ENCODE measurements at regions not wholly inside any gene's neighbourhood (a gene's known extent, or its start where the extent isn't known, plus 50 kb on each side); places are given as distances from the start of the nearest gene placed in this dataset.
A peak's percentile ranks its signal among the peaks of the same experiment; 100 is the strongest.
"Not testable (repeated sequence)": the region's sequence is repeated elsewhere in the genome, so short reads cannot be mapped to it uniquely, and the experiment has no call there.

DNA sequence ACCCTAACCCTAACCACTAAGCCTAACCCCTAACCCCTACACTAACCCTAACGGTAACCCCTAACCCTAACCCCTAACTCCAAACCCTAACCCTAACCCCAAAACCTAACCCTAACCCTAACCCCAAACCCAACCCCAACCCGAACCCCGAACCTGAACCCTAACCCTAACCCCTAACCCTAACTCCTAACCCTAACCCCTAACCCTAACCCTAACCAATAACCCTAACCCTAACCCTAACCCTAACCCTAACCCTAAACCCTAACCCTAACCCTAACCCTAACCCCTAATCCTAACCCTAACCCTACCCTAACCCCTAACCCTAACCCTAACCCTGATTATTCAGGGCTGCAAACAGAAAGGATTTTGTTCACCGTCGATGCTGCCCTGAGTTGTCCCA lies 144.6 kb upstream of the DUSP22 start:
- FAIRE-seq, result not testable (repeated sequence)

DNA sequence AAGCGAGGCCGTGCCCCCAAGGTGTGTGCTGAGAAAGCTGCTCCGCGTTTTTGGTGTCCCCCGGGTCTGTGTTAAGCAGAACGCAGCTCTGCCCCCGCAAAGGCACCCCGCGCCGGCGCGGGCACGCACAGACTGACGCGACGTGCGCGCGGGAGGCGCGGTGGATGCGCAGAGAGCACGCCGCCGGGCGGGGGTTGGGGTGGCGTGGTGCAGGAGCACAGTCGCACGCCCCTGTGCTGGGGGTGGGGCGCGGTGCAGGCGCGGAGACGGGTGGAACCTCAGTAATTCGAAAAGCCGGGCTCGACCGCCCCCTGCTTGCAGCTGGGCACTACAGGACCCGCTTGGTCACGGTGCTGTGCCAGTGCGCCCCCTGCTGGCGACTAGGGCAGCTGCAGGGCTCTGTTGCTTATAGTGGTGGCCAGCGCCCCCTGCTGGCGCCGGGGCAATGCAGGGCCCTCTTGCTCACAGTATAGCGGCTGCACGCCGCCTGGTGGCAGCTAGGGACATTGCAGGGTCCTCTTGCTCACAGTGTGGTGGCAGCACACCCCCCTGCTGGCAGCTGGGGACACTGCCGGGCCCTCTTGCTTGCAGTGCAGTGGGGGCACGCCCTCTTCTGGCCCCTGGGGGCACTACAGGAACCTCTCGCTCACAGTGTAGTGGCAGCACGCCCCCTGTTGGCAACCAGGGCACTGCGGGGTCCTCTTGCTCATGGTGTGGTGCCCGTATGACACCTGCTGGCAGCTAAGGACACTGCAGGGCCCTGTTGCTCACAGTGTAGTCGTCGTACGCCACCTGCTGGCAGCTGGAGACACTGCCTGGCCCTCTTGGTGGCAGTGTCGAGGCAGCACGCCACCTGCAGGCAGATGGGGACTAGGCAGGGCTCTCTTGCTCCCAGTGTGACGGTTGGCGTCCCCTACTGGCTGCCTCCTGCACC lies 144.0 kb upstream of the DUSP22 start:
- FAIRE-seq, result not testable (repeated sequence)

DNA sequence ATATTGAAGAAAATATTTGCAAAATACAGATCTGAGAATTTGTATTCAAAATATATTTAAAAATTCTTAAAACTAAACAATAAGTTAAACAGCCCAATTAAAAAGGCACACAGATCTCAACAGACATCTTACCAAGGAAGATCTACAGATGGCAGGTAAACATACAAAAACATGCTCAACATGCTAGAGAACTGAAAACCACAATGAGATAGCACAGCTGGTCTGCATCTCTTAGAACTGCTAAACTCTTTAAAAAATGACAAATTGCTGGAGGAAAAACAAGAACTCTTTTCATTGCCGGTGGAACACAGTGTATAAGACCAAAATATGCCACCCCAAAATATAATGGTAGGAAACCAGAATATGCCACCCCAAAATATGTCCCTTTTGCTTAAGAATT lies 142.1 kb upstream of the DUSP22 start:
- FAIRE-seq, result not testable (repeated sequence)

GRCh38 chr6:152436-152835 lies 139.9 kb upstream of the DUSP22 start:
- FAIRE-seq, result not testable (repeated sequence)

DNA sequence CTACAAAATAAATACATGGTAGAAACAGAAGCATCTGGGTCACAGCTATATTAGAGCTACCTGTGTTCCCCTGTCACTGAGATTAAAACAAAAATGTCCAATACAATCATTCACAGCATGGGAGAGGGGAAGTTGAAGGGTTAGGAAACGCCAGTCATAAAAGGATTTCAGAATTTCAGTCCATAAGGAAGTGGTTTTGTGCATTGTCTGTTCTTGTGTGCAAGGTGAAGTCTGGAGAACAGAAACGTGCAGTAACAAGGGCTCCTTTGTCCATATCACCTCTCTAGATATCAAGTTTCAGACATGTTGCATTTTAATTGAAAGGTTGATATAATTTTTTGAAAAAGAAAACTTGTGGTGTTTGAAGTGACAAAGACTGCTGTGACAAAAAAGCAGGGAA lies 139.3 kb upstream of the DUSP22 start:
- FAIRE-seq, result not testable (repeated sequence)

DNA sequence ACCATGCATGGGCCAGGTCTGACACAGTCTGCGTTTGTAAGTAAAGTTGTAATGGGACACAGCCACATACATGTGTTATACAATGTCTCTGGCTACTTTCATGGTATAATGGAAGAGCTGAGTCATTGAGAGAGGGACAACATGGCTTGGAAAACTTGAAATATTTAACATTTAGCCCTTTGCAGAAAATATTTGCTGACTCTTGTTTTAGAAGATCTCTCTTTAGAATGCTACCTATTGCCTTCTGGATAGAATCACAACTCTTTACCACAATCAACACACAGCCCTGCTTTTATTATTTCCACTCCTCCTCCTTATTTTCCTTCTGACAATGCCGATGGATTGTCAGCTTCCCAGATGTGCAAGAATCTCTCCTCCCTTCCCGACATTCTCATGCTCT lies 138.4 kb upstream of the DUSP22 start:
- FAIRE-seq, result not testable (repeated sequence)

DNA sequence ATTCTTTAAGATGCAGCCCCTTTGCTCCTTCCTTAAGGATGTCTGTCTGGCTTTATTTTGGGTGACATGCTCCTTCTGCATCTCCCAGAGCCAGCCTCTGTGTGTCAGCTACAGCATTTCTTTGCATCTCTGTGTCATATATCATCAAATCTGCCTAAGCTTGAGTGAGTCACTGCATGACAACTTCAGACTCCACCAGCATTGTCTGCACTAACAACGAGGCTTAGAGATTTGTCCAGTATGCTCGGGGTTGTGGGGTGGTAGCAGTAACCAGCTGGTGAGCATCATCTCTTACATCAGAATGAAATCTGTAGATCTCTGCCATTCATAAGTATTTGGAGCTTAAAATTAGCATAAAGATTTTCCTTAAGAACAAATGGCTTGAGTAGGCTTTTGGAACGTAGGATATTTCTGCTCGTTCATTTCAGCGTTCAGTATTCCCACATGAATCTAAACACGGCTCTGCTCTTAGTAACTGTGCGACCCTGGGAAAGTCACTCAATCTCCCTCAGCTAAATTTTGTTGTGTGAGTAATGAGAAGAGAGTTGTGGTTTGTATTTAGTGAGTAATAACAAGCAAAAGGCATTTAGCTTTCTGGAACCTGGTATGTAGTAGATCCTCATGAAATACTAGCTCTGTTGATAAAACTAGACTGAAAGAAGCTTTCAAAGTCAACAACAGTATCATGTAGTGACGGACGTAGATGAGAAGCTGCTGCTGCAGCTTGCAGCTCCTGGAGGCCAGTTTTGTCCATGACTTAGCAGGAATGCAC lies 137.8 kb upstream of the DUSP22 start:
- not testable (repeated sequence) for FAIRE-seq

GRCh38 chr6:156010-156409 lies 136.3 kb upstream of the DUSP22 start:
- no peak for FAIRE-seq

DNA sequence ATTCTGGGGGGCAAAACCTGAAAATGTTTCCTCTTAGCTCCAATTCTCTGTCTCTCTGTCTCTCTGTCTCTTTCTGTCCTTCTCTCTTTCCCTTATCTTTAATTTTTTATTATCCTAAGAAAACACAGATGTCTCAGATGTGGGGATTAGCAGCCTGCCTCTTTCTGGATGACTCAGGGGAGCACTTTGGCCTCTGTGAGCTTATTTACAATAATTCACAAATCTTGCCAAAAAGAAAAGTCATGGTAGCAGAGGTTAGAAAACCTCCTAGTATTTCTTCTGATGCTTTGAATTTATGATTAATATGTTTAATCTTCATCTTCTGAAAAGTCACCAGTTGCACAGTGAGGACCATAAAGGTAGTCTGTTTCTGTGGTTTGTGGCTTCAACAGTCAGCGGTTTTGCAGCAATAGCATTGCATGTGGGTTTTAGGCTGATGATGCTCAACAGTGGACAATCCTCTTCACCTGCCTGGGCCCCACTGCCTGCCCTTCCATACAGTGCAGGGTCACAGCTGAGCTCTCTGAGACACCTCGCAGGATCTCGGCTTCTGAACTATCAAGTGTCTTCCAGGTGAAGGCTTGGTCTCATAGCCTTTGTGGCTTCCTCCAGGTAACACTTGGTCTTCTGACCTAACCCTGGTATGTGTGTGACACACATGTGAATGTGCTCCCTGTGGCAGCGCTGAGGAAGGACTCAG lies 135.7 kb upstream of the DUSP22 start:
- not testable (repeated sequence) for FAIRE-seq

DNA sequence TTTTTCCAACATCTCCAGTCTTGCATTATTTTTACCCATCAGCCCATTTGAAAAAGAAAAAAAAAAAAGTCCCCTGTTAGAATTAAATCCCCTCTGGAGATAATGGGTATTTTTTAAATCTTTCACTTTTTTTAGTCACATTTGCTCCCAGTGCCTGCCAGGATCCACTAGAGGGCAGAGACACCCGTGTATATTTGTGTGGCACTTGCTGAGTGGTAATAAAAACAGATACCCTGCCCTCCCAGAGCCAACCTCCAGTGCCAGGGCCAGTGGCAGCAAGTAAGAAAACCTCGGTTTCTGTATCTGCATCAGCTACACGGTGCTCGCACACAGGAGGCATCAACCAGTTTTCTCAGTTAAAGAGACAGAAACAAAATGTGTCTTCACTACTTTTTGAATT lies 135.1 kb upstream of the DUSP22 start:
- not testable (repeated sequence) for FAIRE-seq

GRCh38 chr6:161657-162056 lies 130.6 kb upstream of the DUSP22 start:
- FAIRE-seq, result not testable (repeated sequence)

DNA sequence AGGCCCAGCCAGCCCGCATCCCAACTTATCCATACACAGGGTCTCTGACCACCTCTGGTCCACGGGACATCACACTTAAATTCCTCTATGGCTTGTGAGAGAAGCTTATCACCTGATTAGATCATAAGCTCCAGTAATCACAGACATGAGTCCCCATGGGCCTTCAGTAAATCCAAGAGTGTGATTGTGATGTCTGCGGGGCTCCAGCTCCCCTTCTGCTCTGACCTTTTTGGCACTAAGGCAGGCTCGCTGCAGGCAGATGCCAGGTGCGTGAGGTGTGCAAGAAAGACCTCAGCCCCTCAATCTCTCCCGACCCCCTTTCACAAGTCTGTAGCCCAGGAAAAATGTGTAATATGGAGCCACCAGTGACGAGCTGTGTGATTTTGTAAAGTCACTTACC lies 127.6 kb upstream of the DUSP22 start:
- no peak for FAIRE-seq

DNA sequence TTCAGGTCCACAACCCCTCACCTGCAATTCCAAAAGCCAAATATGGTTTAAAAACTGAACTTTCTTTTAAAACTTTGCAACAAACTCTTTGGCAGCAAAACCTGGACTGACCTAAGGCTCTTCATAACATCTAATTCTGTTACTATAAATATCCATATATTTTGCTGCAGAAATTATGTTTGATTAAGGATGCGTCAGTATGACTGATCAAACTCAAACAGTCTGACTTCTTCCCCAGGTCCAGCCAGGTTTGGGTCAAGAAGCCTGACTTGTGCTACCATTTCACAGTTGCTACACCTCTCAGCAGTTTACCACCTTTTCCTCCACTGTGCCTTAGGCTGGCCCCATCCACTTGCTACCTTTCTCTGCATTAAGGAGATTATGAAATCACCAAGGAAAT lies 127.0 kb upstream of the DUSP22 start:
- FAIRE-seq, result no peak

DNA sequence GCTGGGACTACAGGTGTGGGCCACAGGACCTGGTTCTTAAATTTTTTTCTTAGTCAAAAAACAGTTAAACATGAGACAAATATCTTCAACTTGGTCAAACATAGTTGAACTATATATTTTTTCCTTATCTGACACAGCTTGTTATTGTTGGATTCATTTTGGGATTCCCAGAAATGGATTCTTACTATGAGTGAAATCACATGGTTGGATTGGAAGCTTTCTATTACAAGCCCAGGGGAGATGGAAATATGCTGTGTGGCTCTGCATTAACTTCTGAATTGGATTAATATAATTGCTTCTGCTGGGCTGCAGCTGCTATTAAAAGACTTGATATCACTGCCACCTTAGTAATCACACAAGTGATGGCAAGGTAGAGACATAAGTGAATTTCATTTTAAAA lies 126.4 kb upstream of the DUSP22 start:
- FAIRE-seq, result no peak

GRCh38 chr6:168865-169455 lies 123.3 kb upstream of the DUSP22 start:
- peak; percentile 96 for FAIRE-seq

- no peak for FAIRE-seq
Measured at GRCh38 chr6:174036-174435, 118.3 kb upstream of the DUSP22 start.

GRCh38 chr6:175680-176079 lies 116.6 kb upstream of the DUSP22 start:
- FAIRE-seq, result peak; percentile 56

DNA sequence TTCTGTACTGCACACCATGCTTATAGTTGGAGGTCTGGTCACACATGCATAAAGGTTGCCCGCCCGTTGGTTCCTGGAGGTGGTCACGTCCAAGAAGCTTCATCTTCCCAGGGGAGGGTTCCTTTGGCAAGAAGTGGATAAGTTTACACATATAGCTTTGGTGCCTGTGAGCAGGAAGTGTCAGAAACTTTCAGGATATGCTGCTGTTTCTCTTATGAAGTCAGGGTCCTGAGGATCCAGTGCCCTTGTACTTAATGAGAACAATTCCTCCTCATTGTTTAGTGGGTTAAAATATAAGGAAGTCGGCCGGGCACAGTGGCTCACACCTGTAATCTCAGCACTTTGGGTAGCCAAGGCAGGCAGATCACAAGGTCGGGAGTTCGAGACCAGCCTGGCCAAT lies 115.5 kb upstream of the DUSP22 start:
- FAIRE-seq, result no peak

- no peak for FAIRE-seq
Measured at GRCh38 chr6:178119-178518, 114.2 kb upstream of the DUSP22 start.

GRCh38 chr6:178929-179328 lies 113.4 kb upstream of the DUSP22 start:
- not testable (repeated sequence) for FAIRE-seq

DNA sequence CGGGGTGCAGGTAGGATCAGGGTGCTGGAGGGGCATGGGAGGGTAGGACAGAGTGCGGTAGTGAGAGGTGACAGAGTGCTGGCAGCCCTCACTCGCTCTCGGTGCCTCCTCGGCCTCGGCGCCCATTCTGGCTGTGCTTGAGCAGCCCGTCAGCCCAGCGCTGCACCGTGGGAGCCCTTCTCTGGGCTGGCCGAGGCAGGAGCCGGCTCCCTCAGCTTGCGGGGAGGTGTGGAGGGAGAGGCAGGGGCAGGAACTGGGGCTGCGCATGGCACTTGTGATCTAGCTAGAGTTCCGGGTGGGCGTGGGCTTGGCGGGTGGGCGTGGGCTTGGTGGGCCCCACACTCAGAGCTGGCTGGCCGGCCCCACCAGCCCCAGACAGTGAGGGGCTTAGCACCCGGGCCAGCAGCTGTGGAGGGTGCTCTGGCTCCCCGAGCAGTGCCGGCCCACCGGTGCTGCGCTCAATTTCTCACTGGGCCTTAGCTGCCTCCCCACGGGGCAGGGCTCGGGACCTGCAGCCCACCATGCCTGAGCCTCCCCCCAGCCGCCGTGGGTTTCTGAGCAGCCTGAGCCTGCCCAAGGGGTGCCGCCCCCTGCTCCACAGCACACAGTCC lies 112.8 kb upstream of the DUSP22 start:
- no peak for FAIRE-seq

- not testable (repeated sequence) for FAIRE-seq
Measured at GRCh38 chr6:180091-180694, 112.1 kb upstream of the DUSP22 start.

All from G401.6 (cell line).